ENCODE measurements at regions not wholly inside any gene's neighbourhood (a gene's known extent, or its start where the extent isn't known, plus 50 kb on each side); places are given as distances from the start of the nearest gene placed in this dataset.
"Not testable (repeated sequence)": the region's sequence is repeated elsewhere in the genome, so short reads cannot be mapped to it uniquely, and the experiment has no call there.

DNA sequence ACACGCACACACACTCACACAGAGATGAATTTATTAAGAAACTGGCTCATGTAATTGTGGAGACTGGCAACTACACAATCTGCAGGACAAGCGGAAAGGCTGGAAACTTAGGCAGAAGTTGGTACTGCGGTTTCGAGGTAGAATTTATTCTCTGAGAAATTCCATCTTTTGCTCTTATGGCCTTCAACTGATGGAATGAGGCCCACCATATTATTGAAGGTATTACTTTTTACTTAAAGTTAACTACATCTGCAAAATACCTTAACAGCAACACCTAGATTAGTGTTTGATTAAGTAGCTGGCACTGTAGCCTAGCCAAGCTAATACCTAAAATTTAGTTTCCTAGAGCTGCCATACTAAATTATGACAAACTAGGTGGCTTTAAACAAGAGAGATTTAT, 384.0 kb upstream of the UBE2E3 start:
- Histone ChIP-seq H3K36me3 (ENCODE audit: insufficient read depth, low read length) (no peaks in the 10 kb centered on the region), H3K4me1 (ENCODE audit: insufficient read depth, low read length) (no peaks in the 10 kb centered on the region), H3K27ac (ENCODE audit: low read depth, low read length) (no peak overlapping the region), H3K4me2 (ENCODE audit: low read length) (no peak overlapping the region), H3K79me2 (ENCODE audit: insufficient read depth, low read length) (no peaks in the 10 kb centered on the region), H2AFZ (ENCODE audit: low read depth, low read length) (no peak overlapping the region), H3K9me3 (ENCODE audit: insufficient read depth, low read depth, low read length) (no peaks in the 10 kb centered on the region), H3K27me3 (ENCODE audit: insufficient read depth, low read length) (no peaks in the 10 kb centered on the region), H4K20me1 (ENCODE audit: insufficient read depth, low read length) (no peaks in the 10 kb centered on the region), H3K9ac (ENCODE audit: low read length) (no peak overlapping the region), H3K4me3 (ENCODE audit: insufficient read depth, low read depth, low read length) (no peak overlapping the region)
- H3K4me3 Mint-ChIP-seq (ENCODE audit: unreplicated experiment) = no peak overlapping the region
- no peak for FAIRE-seq
- TF ChIP-seq, protein P1, sequence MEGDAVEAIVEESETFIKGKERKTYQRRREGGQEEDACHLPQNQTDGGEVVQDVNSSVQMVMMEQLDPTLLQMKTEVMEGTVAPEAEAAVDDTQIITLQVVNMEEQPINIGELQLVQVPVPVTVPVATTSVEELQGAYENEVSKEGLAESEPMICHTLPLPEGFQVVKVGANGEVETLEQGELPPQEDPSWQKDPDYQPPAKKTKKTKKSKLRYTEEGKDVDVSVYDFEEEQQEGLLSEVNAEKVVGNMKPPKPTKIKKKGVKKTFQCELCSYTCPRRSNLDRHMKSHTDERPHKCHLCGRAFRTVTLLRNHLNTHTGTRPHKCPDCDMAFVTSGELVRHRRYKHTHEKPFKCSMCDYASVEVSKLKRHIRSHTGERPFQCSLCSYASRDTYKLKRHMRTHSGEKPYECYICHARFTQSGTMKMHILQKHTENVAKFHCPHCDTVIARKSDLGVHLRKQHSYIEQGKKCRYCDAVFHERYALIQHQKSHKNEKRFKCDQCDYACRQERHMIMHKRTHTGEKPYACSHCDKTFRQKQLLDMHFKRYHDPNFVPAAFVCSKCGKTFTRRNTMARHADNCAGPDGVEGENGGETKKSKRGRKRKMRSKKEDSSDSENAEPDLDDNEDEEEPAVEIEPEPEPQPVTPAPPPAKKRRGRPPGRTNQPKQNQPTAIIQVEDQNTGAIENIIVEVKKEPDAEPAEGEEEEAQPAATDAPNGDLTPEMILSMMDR (IDR thresholded peaks at IDR 0.05; ENCODE audit: insufficient read depth, low read depth, low read length) = no peak
- no peak for TF ChIP-seq EZH2 (IDR thresholded peaks at IDR 0.05; ENCODE audit: insufficient read depth, low read length)
- no peak for DNase-seq (ENCODE audit: low read depth)
- H3K27me3 Mint-ChIP-seq (ENCODE audit: low read depth, unreplicated experiment) = no peaks in the 10 kb centered on the region
- H3K9me3 Mint-ChIP-seq (ENCODE audit: unreplicated experiment) = peaks cover 3% of the 10 kb centered on the region
- no peak overlapping the region for H3K27ac Mint-ChIP-seq (ENCODE audit: unreplicated experiment)
- H3K4me1 Mint-ChIP-seq (ENCODE audit: low read depth, unreplicated experiment) = no peaks in the 10 kb centered on the region
- no peaks in the 10 kb centered on the region for H3K36me3 Mint-ChIP-seq (ENCODE audit: low read depth, unreplicated experiment)

DNA sequence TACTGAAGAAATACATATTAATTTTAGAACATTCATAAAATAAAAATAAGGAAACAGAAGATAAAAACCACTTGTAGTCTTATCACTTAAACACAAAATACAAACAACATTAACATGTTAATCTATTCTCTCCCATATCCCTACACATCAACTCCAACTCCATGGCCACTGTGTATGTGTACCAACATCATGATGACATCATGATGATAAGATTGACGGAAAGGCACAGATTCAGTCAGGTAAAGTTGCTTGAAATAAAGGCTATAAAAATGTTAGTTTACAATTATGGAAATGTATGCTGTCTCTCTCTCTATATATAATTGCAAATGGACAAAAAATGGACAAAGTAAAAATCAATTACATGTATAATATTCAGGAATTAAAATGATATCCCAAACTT, 388.5 kb upstream of the UBE2E3 start:
- Mint-ChIP-seq H3K36me3 (ENCODE audit: low read depth, unreplicated experiment) (no peaks in the 10 kb centered on the region), H3K4me3 (ENCODE audit: unreplicated experiment) (no peak overlapping the region), H3K27me3 (ENCODE audit: low read depth, unreplicated experiment) (no peaks in the 10 kb centered on the region), H3K4me1 (ENCODE audit: low read depth, unreplicated experiment) (no peaks in the 10 kb centered on the region), H3K9me3 (ENCODE audit: unreplicated experiment) (peaks cover 5% of the 10 kb centered on the region), H3K27ac (ENCODE audit: unreplicated experiment) (no peak overlapping the region)
- H3K9ac ChIP-seq (ENCODE audit: low read length) = no peak overlapping the region
- H3K79me2 ChIP-seq (ENCODE audit: insufficient read depth, low read length) = no peaks in the 10 kb centered on the region
- no peaks in the 10 kb centered on the region for H3K9me3 ChIP-seq (ENCODE audit: insufficient read depth, low read depth, low read length)
- no peaks in the 10 kb centered on the region for H3K36me3 ChIP-seq (ENCODE audit: insufficient read depth, low read length)
- no peak for DNase-seq (ENCODE audit: low read depth)
- H3K4me3 ChIP-seq (ENCODE audit: insufficient read depth, low read depth, low read length) = no peak overlapping the region
- H2AFZ ChIP-seq (ENCODE audit: low read depth, low read length) = no peak overlapping the region
- H3K27ac ChIP-seq (ENCODE audit: low read depth, low read length) = no peak overlapping the region
- TF ChIP-seq, protein P1 (IDR thresholded peaks at IDR 0.05; ENCODE audit: insufficient read depth, low read depth, low read length) = no peak
- TF ChIP-seq EZH2 (IDR thresholded peaks at IDR 0.05; ENCODE audit: insufficient read depth, low read length) = no peak
- no peak for FAIRE-seq
- no peak overlapping the region for H3K4me2 ChIP-seq (ENCODE audit: low read length)
- no peaks in the 10 kb centered on the region for H3K4me1 ChIP-seq (ENCODE audit: insufficient read depth, low read length)
- no peaks in the 10 kb centered on the region for H4K20me1 ChIP-seq (ENCODE audit: insufficient read depth, low read length)
- H3K27me3 ChIP-seq (ENCODE audit: insufficient read depth, low read length) = no peaks in the 10 kb centered on the region

DNA sequence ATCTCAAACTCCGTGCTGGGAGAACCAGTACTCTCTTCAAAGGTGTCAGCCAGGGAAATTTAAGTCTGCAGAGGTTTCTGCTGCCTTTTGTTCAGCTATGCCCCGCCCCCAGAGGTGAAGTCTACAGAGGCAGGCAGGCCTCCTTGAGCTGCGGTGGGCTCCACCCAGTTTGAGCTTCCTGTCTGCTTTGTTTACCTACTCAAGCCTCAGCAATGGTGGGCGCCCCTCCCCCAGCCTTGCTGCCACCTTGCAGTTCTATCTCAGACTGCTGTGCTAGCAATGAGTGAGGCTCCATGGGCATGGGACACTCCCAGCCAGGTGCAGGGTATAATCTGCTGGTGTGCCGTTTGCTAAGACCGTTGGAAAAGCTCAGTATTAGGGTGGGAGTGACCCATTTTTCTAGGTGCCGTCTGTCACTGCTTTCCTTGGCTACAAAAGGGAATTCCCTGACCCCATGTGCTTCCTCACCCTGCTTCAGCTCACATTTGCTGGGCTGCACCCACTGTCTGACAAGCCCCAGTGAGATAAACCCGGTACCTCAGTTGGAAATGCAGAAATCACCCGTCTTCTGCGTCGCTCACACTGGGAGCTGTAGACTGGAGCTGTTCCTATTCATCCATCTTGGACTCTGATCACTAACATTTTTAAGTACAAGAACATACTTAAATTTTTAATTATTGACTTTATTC, 389.2 kb upstream of the UBE2E3 start:
- H3K27me3 ChIP-seq (ENCODE audit: insufficient read depth, low read length); H3K4me3 ChIP-seq (ENCODE audit: insufficient read depth, low read depth, low read length); H3K9me3 ChIP-seq (ENCODE audit: insufficient read depth, low read depth, low read length); H3K27ac ChIP-seq (ENCODE audit: low read depth, low read length); H3K4me1 Mint-ChIP-seq (ENCODE audit: low read depth, unreplicated experiment); H3K4me3 Mint-ChIP-seq (ENCODE audit: unreplicated experiment); H3K4me1 ChIP-seq (ENCODE audit: insufficient read depth, low read length); DNase-seq (ENCODE audit: low read depth); H3K36me3 ChIP-seq (ENCODE audit: insufficient read depth, low read length); H3K36me3 Mint-ChIP-seq (ENCODE audit: low read depth, unreplicated experiment); H3K27me3 Mint-ChIP-seq (ENCODE audit: low read depth, unreplicated experiment); H3K9me3 Mint-ChIP-seq (ENCODE audit: unreplicated experiment); H3K27ac Mint-ChIP-seq (ENCODE audit: unreplicated experiment); H3K9ac ChIP-seq (ENCODE audit: low read length); H3K4me2 ChIP-seq (ENCODE audit: low read length); H3K79me2 ChIP-seq (ENCODE audit: insufficient read depth, low read length); H2AFZ ChIP-seq (ENCODE audit: low read depth, low read length); FAIRE-seq; H4K20me1 ChIP-seq (ENCODE audit: insufficient read depth, low read length): not testable (repeated sequence)

Data from astrocyte (in vitro differentiated cells and primary cell).